ENCODE measurements at regions not wholly inside any gene's neighbourhood (a gene's known extent, or its start where the extent isn't known, plus 50 kb on each side); places are given as distances from the start of the nearest gene placed in this dataset.

GRCh38 chr21:43345046-43345745, 81.7 kb downstream of the SIK1 start:
- TF ChIP-seq POLR2A (IDR thresholded peaks at IDR 0.05), result no peak
- no peak for TF ChIP-seq CTCF (IDR thresholded peaks at IDR 0.05 in 4 of 5, conservative IDR thresholded peaks at IDR 0.05 in 1 of 5)

Measured in gastrocnemius medialis (tissue), 4 donors.